ENCODE measurements at regions not wholly inside any gene's neighbourhood (a gene's known extent, or its start where the extent isn't known, plus 50 kb on each side); places are given as distances from the start of the nearest gene placed in this dataset.
"Not testable (repeated sequence)": the region's sequence is repeated elsewhere in the genome, so short reads cannot be mapped to it uniquely, and the experiment has no call there.

- DNase-seq: not testable (repeated sequence)
Observed at GRCh38 chr10:64784451-64784850, 1263.2 kb downstream of the REEP3 start.

GRCh38 chr10:64785816-64786215 is 1264.6 kb downstream of the REEP3 start:
- DNase-seq: no peak

GRCh38 chr10:64786989-64787388 is 1265.8 kb downstream of the REEP3 start:
- no peak for DNase-seq

- no peak for DNase-seq
Observed at GRCh38 chr10:64795847-64796246, 1274.6 kb downstream of the REEP3 start.

- DNase-seq: no peak
Observed at GRCh38 chr10:64798297-64798696, 1277.1 kb downstream of the REEP3 start.

- DNase-seq: not testable (repeated sequence)
Observed at GRCh38 chr10:64808233-64808632, 1287.0 kb downstream of the REEP3 start.

GRCh38 chr10:64810046-64810445 is 1288.8 kb downstream of the REEP3 start:
- DNase-seq: not testable (repeated sequence)

GRCh38 chr10:64813391-64813790 is 1292.2 kb downstream of the REEP3 start:
- no peak for DNase-seq

GRCh38 chr10:64814201-64814600 is 1293.0 kb downstream of the REEP3 start:
- no peak for DNase-seq

GRCh38 chr10:64829888-64830412 is 1308.7 kb downstream of the REEP3 start:
- DNase-seq: no peak

- no peak for DNase-seq
Observed at GRCh38 chr10:64830869-64831268, 1309.7 kb downstream of the REEP3 start.

GRCh38 chr10:64840341-64840740 is 1319.1 kb downstream of the REEP3 start:
- DNase-seq: no peak

- DNase-seq: no peak
Observed at GRCh38 chr10:64846700-64847099, 1325.5 kb downstream of the REEP3 start.

- no peak for DNase-seq
Observed at GRCh38 chr10:64855941-64856340, 1334.7 kb downstream of the REEP3 start.

GRCh38 chr10:64859911-64860310 is 1338.7 kb downstream of the REEP3 start:
- DNase-seq: no peak

- DNase-seq: no peak
Observed at GRCh38 chr10:64863836-64864235, 1342.6 kb downstream of the REEP3 start.

GRCh38 chr10:64867501-64867962 is 1346.3 kb downstream of the REEP3 start:
- DNase-seq: no peak

GRCh38 chr10:64873088-64873487 is 1351.9 kb downstream of the REEP3 start:
- no peak for DNase-seq

GRCh38 chr10:64873959-64874358 is 1352.8 kb downstream of the REEP3 start:
- DNase-seq: no peak

GRCh38 chr10:64880546-64880945 is 1359.3 kb downstream of the REEP3 start:
- no peak for DNase-seq

- no peak for DNase-seq
Observed at GRCh38 chr10:64881257-64881656, 1360.1 kb downstream of the REEP3 start.

- no peak for DNase-seq
Observed at GRCh38 chr10:64896582-64896981, 1375.4 kb downstream of the REEP3 start.

GRCh38 chr10:64906311-64906710 is 1385.1 kb downstream of the REEP3 start:
- DNase-seq: not testable (repeated sequence)

- DNase-seq: not testable (repeated sequence)
Observed at GRCh38 chr10:64924306-64924705, 1403.1 kb downstream of the REEP3 start.

GRCh38 chr10:64952042-64952441 is 1430.8 kb downstream of the REEP3 start:
- no peak for DNase-seq

- no peak for DNase-seq
Observed at GRCh38 chr10:64956441-64956840, 1435.2 kb downstream of the REEP3 start.
